ENCODE measurements at regions not wholly inside any gene's neighbourhood (a gene's known extent, or its start where the extent isn't known, plus 50 kb on each side); places are given as distances from the start of the nearest gene placed in this dataset.

DNA sequence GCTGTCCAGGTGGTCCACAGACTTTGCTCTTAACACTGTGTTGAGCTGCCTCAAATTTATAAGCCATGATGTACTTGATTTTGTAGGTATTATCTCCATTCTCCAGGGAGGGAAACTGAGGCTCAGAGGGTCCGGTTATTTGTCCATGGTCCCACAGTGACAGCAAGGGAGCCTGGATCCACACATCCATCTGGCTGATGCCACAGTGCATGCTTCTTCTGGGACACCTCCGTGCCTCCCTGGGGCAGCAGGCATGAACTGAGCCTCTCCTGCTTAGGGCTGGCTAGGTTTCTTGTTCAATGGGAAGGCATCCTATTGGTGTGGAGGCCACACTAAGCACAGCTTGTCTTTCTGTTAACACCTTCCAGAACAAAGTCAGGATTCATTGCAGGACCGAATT, 317.3 kb downstream of the AJAP1 start:
- no peaks in the 10 kb centered on the region for H3K9me3 ChIP-seq
- no peak overlapping the region for H3K27ac ChIP-seq
- intact Hi-C loops (cut with DNase I; ENCODE audit: low total_unique reads) = no loop called here
- no peak overlapping the region for H3K4me3 ChIP-seq
- H3K4me1 ChIP-seq = no peaks in the 10 kb centered on the region
- TF ChIP-seq, protein P1, sequence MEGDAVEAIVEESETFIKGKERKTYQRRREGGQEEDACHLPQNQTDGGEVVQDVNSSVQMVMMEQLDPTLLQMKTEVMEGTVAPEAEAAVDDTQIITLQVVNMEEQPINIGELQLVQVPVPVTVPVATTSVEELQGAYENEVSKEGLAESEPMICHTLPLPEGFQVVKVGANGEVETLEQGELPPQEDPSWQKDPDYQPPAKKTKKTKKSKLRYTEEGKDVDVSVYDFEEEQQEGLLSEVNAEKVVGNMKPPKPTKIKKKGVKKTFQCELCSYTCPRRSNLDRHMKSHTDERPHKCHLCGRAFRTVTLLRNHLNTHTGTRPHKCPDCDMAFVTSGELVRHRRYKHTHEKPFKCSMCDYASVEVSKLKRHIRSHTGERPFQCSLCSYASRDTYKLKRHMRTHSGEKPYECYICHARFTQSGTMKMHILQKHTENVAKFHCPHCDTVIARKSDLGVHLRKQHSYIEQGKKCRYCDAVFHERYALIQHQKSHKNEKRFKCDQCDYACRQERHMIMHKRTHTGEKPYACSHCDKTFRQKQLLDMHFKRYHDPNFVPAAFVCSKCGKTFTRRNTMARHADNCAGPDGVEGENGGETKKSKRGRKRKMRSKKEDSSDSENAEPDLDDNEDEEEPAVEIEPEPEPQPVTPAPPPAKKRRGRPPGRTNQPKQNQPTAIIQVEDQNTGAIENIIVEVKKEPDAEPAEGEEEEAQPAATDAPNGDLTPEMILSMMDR (IDR thresholded peaks at IDR 0.05) = no peak
- TF ChIP-seq POLR2AphosphoS5 (IDR thresholded peaks at IDR 0.05) = no peak
- H3K36me3 ChIP-seq = no peaks in the 10 kb centered on the region
- DNase-seq = no peak
- WGBS, 5 donors = 89 to 94% (median 91%) methylated on average over 2 to 3 of the region's 3 CpGs
- peaks cover 0 to 11% (median 0%) of the 10 kb centered on the region in 3 donors for H3K27me3 ChIP-seq

GRCh38 chr1:4970532-4970931, 316.1 kb downstream of the AJAP1 start:
- Histone ChIP-seq H3K4me3 (no peak overlapping the region), H3K27ac (no peak overlapping the region), H3K9me3 (no peaks in the 10 kb centered on the region), H3K4me1 (no peaks in the 10 kb centered on the region), H3K36me3 (no peaks in the 10 kb centered on the region), H3K27me3 (peaks cover 0 to 6% (median 0%) of the 10 kb centered on the region in 3 donors)
- TF ChIP-seq POLR2AphosphoS5 (IDR thresholded peaks at IDR 0.05) = no peak
- TF ChIP-seq, protein P1 (IDR thresholded peaks at IDR 0.05) = no peak
- TF ChIP-seq EP300 (IDR thresholded peaks at IDR 0.05) = no peak
- no peak for TF ChIP-seq POLR2A (IDR thresholded peaks at IDR 0.05)
- WGBS, 5 donors = 40 to 72% (median 48%) methylated on average over 3 of the region's 3 CpGs
- no peak for DNase-seq
- intact Hi-C loops (cut with DNase I; ENCODE audit: low total_unique reads) = no loop called here

DNA sequence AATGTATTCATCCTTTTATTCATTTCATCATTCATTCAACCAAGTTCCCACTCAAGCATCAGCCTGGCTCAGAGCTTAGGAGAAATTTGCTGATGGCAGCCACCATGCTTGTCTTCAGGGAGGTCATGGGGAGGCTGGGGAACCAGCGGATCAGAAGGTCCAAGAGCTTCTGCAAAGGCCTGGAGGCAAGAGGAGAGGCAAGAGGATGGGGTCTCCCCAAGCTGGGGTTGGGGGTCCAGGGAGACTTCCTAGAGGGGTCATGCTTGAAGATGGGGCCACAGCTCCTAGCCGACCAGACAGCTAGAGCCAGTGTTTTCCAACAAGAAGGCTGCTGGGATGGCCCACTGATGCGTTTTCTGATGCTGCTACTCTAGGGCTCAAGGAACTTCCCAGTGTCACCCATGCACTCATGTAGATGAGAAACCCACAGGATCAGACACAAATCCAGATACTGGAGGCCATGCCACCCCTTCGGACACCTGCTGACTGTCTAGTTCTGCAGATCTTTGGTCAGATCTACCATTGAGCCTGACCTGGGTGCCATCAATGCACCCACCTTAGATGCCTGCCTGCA, 315.2 kb downstream of the AJAP1 start:
- no peak for DNase-seq
- TF ChIP-seq EP300 (IDR thresholded peaks at IDR 0.05) = no peak
- TF ChIP-seq POLR2A (IDR thresholded peaks at IDR 0.05) = no peak
- TF ChIP-seq, protein P1 (IDR thresholded peaks at IDR 0.05) = no peak
- no peak for TF ChIP-seq POLR2AphosphoS5 (IDR thresholded peaks at IDR 0.05)
- H3K9me3 ChIP-seq = no peaks in the 10 kb centered on the region
- intact Hi-C loops (cut with DNase I; ENCODE audit: low total_unique reads) = no loop called here
- peaks cover 0 to 10% (median 0%) of the 10 kb centered on the region in 3 donors for H3K27me3 ChIP-seq
- H3K27ac ChIP-seq = no peak overlapping the region
- WGBS, 5 donors = 85 to 94% (median 93%) methylated on average over 4 of the region's 4 CpGs
- no peaks in the 10 kb centered on the region for H3K4me1 ChIP-seq
- H3K36me3 ChIP-seq = no peaks in the 10 kb centered on the region
- H3K4me3 ChIP-seq = no peak overlapping the region

- H3K27ac ChIP-seq = no peak overlapping the region
- intact Hi-C loops (cut with DNase I; ENCODE audit: low total_unique reads) = no loop called here
- no peak for DNase-seq
- no peak overlapping the region for H3K4me3 ChIP-seq
- H3K9me3 ChIP-seq = no peaks in the 10 kb centered on the region
- 21 to 25% (median 22%) methylated on average over 5 of the region's 5 CpGs for WGBS, 5 donors
- no peaks in the 10 kb centered on the region for H3K36me3 ChIP-seq
- peaks cover 0 to 21% (median 0%) of the 10 kb centered on the region in 3 donors for H3K27me3 ChIP-seq
- H3K4me1 ChIP-seq = no peaks in the 10 kb centered on the region
- TF ChIP-seq EP300 (IDR thresholded peaks at IDR 0.05) (no peak), POLR2A (IDR thresholded peaks at IDR 0.05) (no peak), POLR2AphosphoS5 (IDR thresholded peaks at IDR 0.05) (no peak)
- TF ChIP-seq, protein P1 (IDR thresholded peaks at IDR 0.05) = no peak
Measured at GRCh38 chr1:4965346-4966075, 311.1 kb downstream of the AJAP1 start.
